ENCODE measurements at regions not wholly inside any gene's neighbourhood (a gene's known extent, or its start where the extent isn't known, plus 50 kb on each side); places are given as distances from the start of the nearest gene placed in this dataset.
"Not testable (repeated sequence)": the region's sequence is repeated elsewhere in the genome, so short reads cannot be mapped to it uniquely, and the experiment has no call there.

- 32% methylated on average over 4 of the region's 4 CpGs for WGBS (ENCODE audit: missing lambda C conversion rate)
- CTCF ChIA-PET: interaction anchor here (0.5 kb wide), 1 partner anchor 607 kb away, joined by 3 read pairs; no protein-coding TSS in a partner anchor
Measured at GRCh38 chr14:22249770-22250169, 339.3 kb downstream of the DAD1 start.

GRCh38 chr14:22243971-22244581, 344.9 kb downstream of the DAD1 start:
- Histone ChIP-seq H3K4me3 (no peak overlapping the region), H3K4me2 (no peak overlapping the region), H3K27ac (no peak overlapping the region), H3K9me3 (no peaks in the 10 kb centered on the region), H3K4me1 (no peaks in the 10 kb centered on the region)
- TF ChIP-seq RAD21 (conservative IDR thresholded peaks at IDR 0.05 in 1 of 2, IDR thresholded peaks at IDR 0.05 in 1 of 2): no peak
- TF ChIP-seq ESRRA (IDR thresholded peaks at IDR 0.05; ENCODE audit: borderline replicate concordance, low read length): no peak
- TF ChIP-seq HOXA7 (CRISPR knock-in tag; IDR thresholded peaks at IDR 0.05): no peak
- TF ChIP-seq ZNF302 (CRISPR knock-in tag; IDR thresholded peaks at IDR 0.05): no peak
- TF ChIP-seq CHD2 (IDR thresholded peaks at IDR 0.05; ENCODE audit: low read length, partially characterized antibody): no peak
- TF ChIP-seq PBX3 (IDR thresholded peaks at IDR 0.05): no peak
- TF ChIP-seq JUN (IDR thresholded peaks at IDR 0.05): no peak
- no peak for TF ChIP-seq CTCF (IDR thresholded peaks at IDR 0.05)
- TF ChIP-seq HOXB13 (CRISPR knock-in tag; IDR thresholded peaks at IDR 0.05; ENCODE audit: low read depth): no peak
- TF ChIP-seq HOXB5 (CRISPR knock-in tag; IDR thresholded peaks at IDR 0.05): no peak
- no peak for TF ChIP-seq RFX5 (IDR thresholded peaks at IDR 0.05)
- TF ChIP-seq CHD4 (IDR thresholded peaks at IDR 0.05; ENCODE audit: borderline replicate concordance): no peak
- ATAC-seq (no peak), DNase-seq (ENCODE audit: low read depth in 1 of 2, low spot score in 1 of 2) (no peak), FAIRE-seq (no peak)
- WGBS (ENCODE audit: missing lambda C conversion rate): 36% methylated on average over 6 of the region's 6 CpGs
- ChIA-PET POLR2A (no interaction called here), CTCF (interaction anchor here (0.8 kb wide), 1 partner anchor 138 kb away, joined by 3 read pairs; no protein-coding TSS in a partner anchor)

More at GRCh38 chr14:22249770-22250169, 339.3 kb downstream of the DAD1 start:
- Histone ChIP-seq H3K4me3 (no peak overlapping the region), H3K4me2 (no peak overlapping the region), H3K9me3 (no peaks in the 10 kb centered on the region), H3K27ac (no peak overlapping the region), H3K4me1 (no peaks in the 10 kb centered on the region)
- ATAC-seq (no peak), DNase-seq (ENCODE audit: low read depth in 1 of 2, low spot score in 1 of 2) (no peak), FAIRE-seq (no peak)
- POLR2A ChIA-PET: no interaction called here
- TF ChIP-seq E2F6 (IDR thresholded peaks at IDR 0.05; ENCODE audit: borderline replicate concordance, low read depth) (no peak), TFCP2L1 (CRISPR knock-in tag; IDR thresholded peaks at IDR 0.05) (no peak), SMC3 (IDR thresholded peaks at IDR 0.05) (no peak), NR3C1 (IDR thresholded peaks at IDR 0.05) (no peak), ZSCAN20 (CRISPR knock-in tag; IDR thresholded peaks at IDR 0.05) (no peak), TP53 (CRISPR knock-in tag; IDR thresholded peaks at IDR 0.05) (no peak), GATA3 (IDR thresholded peaks at IDR 0.05; ENCODE audit: borderline replicate concordance) (no peak), POLR2A (IDR thresholded peaks at IDR 0.05; ENCODE audit: low read length) (no peak), FOXS1 (CRISPR knock-in tag; IDR thresholded peaks at IDR 0.05) (no peak)

- 34% methylated on average over 3 of the region's 3 CpGs for WGBS (ENCODE audit: missing lambda C conversion rate)
- ATAC-seq; H3K4me1 ChIP-seq; POLR2A ChIA-PET; H3K4me2 ChIP-seq; CTCF ChIA-PET; H3K27ac ChIP-seq; H3K9me3 ChIP-seq; FAIRE-seq; H3K4me3 ChIP-seq; DNase-seq (ENCODE audit: low read depth in 1 of 2, low spot score in 1 of 2): not testable (repeated sequence)
Measured at GRCh38 chr14:22238320-22238719, 350.7 kb downstream of the DAD1 start.
